Astrocyte of the hippocampus (primary cell): ENCODE measurements at regions not wholly inside any gene's neighbourhood (a gene's known extent, or its start where the extent isn't known, plus 50 kb on each side); places are given as distances from the start of the nearest gene placed in this dataset.

Source experiments
- DNase-seq: peaks from one replicate; pipeline ENCODE4 v3.0.0; 2011; ENCODE audit warnings: low read depth, low spot score

- no peak for DNase-seq
These were observed 107.7 kb upstream of the RASGRP1 start for GRCh38 chr15:38672273-38672672.

GRCh38 chr15:38672814-38673670 is 108.4 kb upstream of the RASGRP1 start:
- DNase-seq: no peak

- no peak for DNase-seq
These were observed 109.8 kb upstream of the RASGRP1 start for GRCh38 chr15:38674448-38674847.

- DNase-seq: no peak
These were observed 113.7 kb upstream of the RASGRP1 start for GRCh38 chr15:38678281-38678680.

GRCh38 chr15:38680775-38681174 is 116.2 kb upstream of the RASGRP1 start:
- DNase-seq: no peak

- no peak for DNase-seq
These were observed 117.7 kb upstream of the RASGRP1 start for GRCh38 chr15:38682363-38682762.

GRCh38 chr15:38682861-38683260 is 118.2 kb upstream of the RASGRP1 start:
- DNase-seq: no peak

GRCh38 chr15:38683382-38684242 is 119.0 kb upstream of the RASGRP1 start:
- DNase-seq: peak; percentile 74

- no peak for DNase-seq
These were observed 119.9 kb upstream of the RASGRP1 start for GRCh38 chr15:38684440-38685010.

- DNase-seq: no peak
These were observed 121.2 kb upstream of the RASGRP1 start for GRCh38 chr15:38685686-38686339.

GRCh38 chr15:38687340-38687739 is 122.7 kb upstream of the RASGRP1 start:
- no peak for DNase-seq

GRCh38 chr15:38687775-38688495 is 123.3 kb upstream of the RASGRP1 start:
- no peak for DNase-seq

- no peak for DNase-seq
These were observed 124.1 kb upstream of the RASGRP1 start for GRCh38 chr15:38688761-38689160.

- DNase-seq: no peak
These were observed 124.9 kb upstream of the RASGRP1 start for GRCh38 chr15:38689522-38689921.

- no peak for DNase-seq
These were observed 125.6 kb upstream of the RASGRP1 start for GRCh38 chr15:38690216-38690615.

- peak; percentile 79 for DNase-seq
These were observed 126.2 kb upstream of the RASGRP1 start for GRCh38 chr15:38690719-38691332.

- no peak for DNase-seq
These were observed 126.8 kb upstream of the RASGRP1 start for GRCh38 chr15:38691377-38691776.

- peak; percentile 34 for DNase-seq
These were observed 127.6 kb upstream of the RASGRP1 start for GRCh38 chr15:38691965-38692788.

- no peak for DNase-seq
These were observed 128.1 kb upstream of the RASGRP1 start for GRCh38 chr15:38692789-38693062.
